GM23338 (cell line): ENCODE measurements at regions not wholly inside any gene's neighbourhood (a gene's known extent, or its start where the extent isn't known, plus 50 kb on each side); places are given as distances from the start of the nearest gene placed in this dataset.

Experiments
- ATAC-seq: fragments of 200-7000 bp; cut with Tn5 transposase; 3 replicates; pipeline ENCODE4 v1.9.1; 2020
- DNase-seq: peaks from one replicate; pipeline ENCODE4 v3.0.0-alpha.2; 2015; ENCODE audit warnings: low spot score
- H2AFZ ChIP-seq: fragments of 200-600 bp; sonication (generic); 2 replicates; pipeline ENCODE4 v1.8.0; 2016; ENCODE audit warnings: antibody characterized with exemption, mild to moderate bottlenecking, moderate library complexity
- H3F3A ChIP-seq: fragments of 200-600 bp; sonication (generic); replicated peaks from 2 replicates; pipeline ENCODE4 v1.8.0; 2017; ENCODE audit warnings: antibody characterized with exemption, mixed run types, low read depth
- H3K27ac ChIP-seq: fragments of 200-600 bp; sonication (generic); 2 replicates; pipeline ENCODE4 v1.6.1; 2016; ENCODE audit warnings: low read depth
- H3K27me3 ChIP-seq: fragments of 200-600 bp; sonication (generic); 2 replicates; pipeline ENCODE4 v1.8.0; 2016; ENCODE audit warnings: mild to moderate bottlenecking, mixed run types, moderate library complexity; ENCODE audit not compliant: insufficient read depth
- H3K36me3 ChIP-seq: fragments of 200-600 bp; sonication (generic); 2 replicates; pipeline ENCODE4 v1.8.0; 2016; ENCODE audit warnings: mild to moderate bottlenecking; ENCODE audit not compliant: insufficient read depth
- H3K4me1 ChIP-seq: fragments of 200-600 bp; sonication (generic); 2 replicates; pipeline ENCODE4 v1.8.0; 2016; ENCODE audit warnings: mild to moderate bottlenecking, moderate library complexity; ENCODE audit not compliant: insufficient read depth
- H3K4me2 ChIP-seq: fragments of 200-600 bp; sonication (generic); 2 replicates; pipeline ENCODE4 v1.7.1; 2017; ENCODE audit warnings: mixed run types
- H3K4me3 ChIP-seq: fragments of 200-600 bp; sonication (generic); 2 replicates; pipeline ENCODE4 v1.6.1; 2016; ENCODE audit warnings: mixed run types
- H3K79me2 ChIP-seq: fragments of 200-600 bp; sonication (generic); replicated peaks from 2 replicates; pipeline ENCODE4 v1.8.0; 2017; ENCODE audit warnings: mild to moderate bottlenecking; ENCODE audit not compliant: insufficient read depth
- H3K9me2 ChIP-seq: fragments of 200-600 bp; sonication (generic); 2 replicates; pipeline ENCODE4 v1.8.0; 2017; ENCODE audit not compliant: insufficient read depth
- H4K20me1 ChIP-seq: fragments of 200-600 bp; sonication (generic); replicated peaks from 2 replicates; pipeline ENCODE4 v1.8.0; 2017; ENCODE audit warnings: mild to moderate bottlenecking; ENCODE audit not compliant: insufficient read depth
- H3K27ac Mint-ChIP-seq: 2 replicates; pipeline ENCODE4 v1.8.0; 2020; ENCODE audit warnings: inconsistent platforms, mild to moderate bottlenecking, moderate library complexity, mixed read lengths
- H3K27me3 Mint-ChIP-seq: 3 replicates; pipeline ENCODE4 v1.8.0; 2022; ENCODE audit warnings: low read depth, mild to moderate bottlenecking, moderate library complexity, mixed read lengths, inconsistent platforms; ENCODE audit not compliant: insufficient read depth, poor library complexity
- H3K36me3 Mint-ChIP-seq: 3 replicates; pipeline ENCODE4 v1.8.0; 2021; ENCODE audit warnings: low read depth, mild to moderate bottlenecking, inconsistent platforms, moderate library complexity, mixed read lengths
- H3K4me1 Mint-ChIP-seq: 3 replicates; pipeline ENCODE4 v1.8.0; 2020; ENCODE audit warnings: mild to moderate bottlenecking, inconsistent platforms, mixed read lengths
- H3K4me3 Mint-ChIP-seq: 3 replicates; pipeline ENCODE4 v1.8.0; 2021; ENCODE audit warnings: moderate library complexity, mild to moderate bottlenecking, inconsistent platforms, mixed read lengths
- H3K9me3 Mint-ChIP-seq: 3 replicates; pipeline ENCODE4 v1.8.0; 2020; ENCODE audit warnings: moderate library complexity, mild to moderate bottlenecking, inconsistent platforms, mixed read lengths
- CREB1 ChIP-seq: fragments of 250-450 bp; sonication (Bioruptor Pico); IDR thresholded peaks from 2 replicates; pipeline ENCODE4 v1.5.0; 2020; ENCODE audit warnings: low read depth, mild to moderate bottlenecking, moderate library complexity
- CTCF ChIP-seq, 2 experiments: fragments of 200-600 bp in 1 of 2; sonication (generic) in 1 of 2; conservative IDR thresholded peaks; 2 replicates each; pipeline versions ENCODE4 v1.5.1 to v1.6.1; 2016 to 2017; ENCODE audit warnings: antibody characterized with exemption in 2 of 2, low read depth in 2 of 2, mild to moderate bottlenecking in 2 of 2, moderate library complexity in 1 of 2
- EZH2 ChIP-seq: fragments of 200-600 bp; sonication (generic); IDR thresholded peaks from one replicate; pipeline ENCODE4 v1.8.0; 2017; ENCODE audit warnings: antibody characterized with exemption, mild to moderate bottlenecking, low read depth; ENCODE audit not compliant: unreplicated experiment
- EZH2phosphoT487 ChIP-seq: fragments of 200-600 bp; sonication (generic); IDR thresholded peaks from one replicate; pipeline ENCODE4 v1.8.1; 2018; ENCODE audit warnings: antibody characterized with exemption; ENCODE audit not compliant: unreplicated experiment
- JUNB ChIP-seq: IDR thresholded peaks from one replicate; pipeline ENCODE4 v1.6.1; 2016; ENCODE audit warnings: antibody characterized with exemption; ENCODE audit not compliant: unreplicated experiment
- ZNF331 ChIP-seq: fragments of 250-450 bp; sonication (Bioruptor Pico); IDR thresholded peaks from 2 replicates; pipeline ENCODE4 v1.5.0; 2020; ENCODE audit warnings: low read depth, mild to moderate bottlenecking, moderate library complexity
- ZNF462 ChIP-seq: fragments of 250-450 bp; sonication (Bioruptor Pico); IDR thresholded peaks from 2 replicates; pipeline ENCODE4 v1.5.0; 2020; ENCODE audit warnings: mild to moderate bottlenecking, moderate library complexity

GRCh38 chr15:53305101-53305500 lies 454.4 kb downstream of the WDR72 start (continued):
- TF ChIP-seq ZNF462: no peak
- no peak for TF ChIP-seq ZNF331 (CRISPR knock-in tag)
- no peak for TF ChIP-seq EZH2
- no peak for TF ChIP-seq CTCF (conservative IDR thresholded peaks at IDR 0.05; ENCODE audit: low read depth in 2 of 2)
- TF ChIP-seq JUNB: no peak
- TF ChIP-seq EZH2phosphoT487: no peak

GRCh38 chr15:53297828-53298227 lies 461.6 kb downstream of the WDR72 start:
- Histone ChIP-seq H3K4me3 (no peak overlapping the region), H4K20me1 (no peaks in the 10 kb centered on the region), H3K4me1 (no peaks in the 10 kb centered on the region), H3K27me3 (no peaks in the 10 kb centered on the region), H3K9me2 (no peaks in the 10 kb centered on the region), H3K79me2 (no peaks in the 10 kb centered on the region), H3F3A (no peaks in the 10 kb centered on the region), H3K36me3 (no peaks in the 10 kb centered on the region), H2AFZ (no peak overlapping the region), H3K27ac (no peak overlapping the region), H3K4me2 (no peak overlapping the region)
- ATAC-seq (no peak), DNase-seq (no peak)
- Mint-ChIP-seq H3K27me3 (no peaks in the 10 kb centered on the region), H3K27ac (no peak overlapping the region), H3K36me3 (no peaks in the 10 kb centered on the region), H3K9me3 (no peaks in the 10 kb centered on the region), H3K4me1 (no peaks in the 10 kb centered on the region), H3K4me3 (no peak overlapping the region)
- TF ChIP-seq ZNF462: no peak
- TF ChIP-seq CREB1 (CRISPR knock-in tag): no peak
